Thoracic aorta (tissue), 2 donors: ENCODE measurements at regions not wholly inside any gene's neighbourhood (a gene's known extent, or its start where the extent isn't known, plus 50 kb on each side); places are given as distances from the start of the nearest gene placed in this dataset.

Experiments used
- ATAC-seq: fragments of 150-250 bp; one replicate; pipeline ENCODE4 v1.8.0; 2017; ENCODE audit warnings: low read depth; ENCODE audit not compliant: insufficient number of reproducible peaks, low FRiP score
- DNase-seq: peaks from one replicate; pipeline ENCODE4 v3.0.0-alpha.2; 2020; ENCODE audit warnings: low spot score
- H3K27ac ChIP-seq, 2 donors: fragments of 200-600 bp; sonication (generic); 1 replicate in 1 of 2; 2 replicates in 1 of 2; pipeline ENCODE4 v1.5.1; 2016; ENCODE audit warnings: mild to moderate bottlenecking in 2 of 2, moderate library complexity in 2 of 2
- H3K27me3 ChIP-seq: fragments of 200-600 bp; sonication (generic); replicated peaks from 2 replicates; pipeline ENCODE4 v1.6.0; 2016; ENCODE audit warnings: mild to moderate bottlenecking; ENCODE audit not compliant: insufficient read depth
- H3K36me3 ChIP-seq: fragments of 200-600 bp; sonication (generic); one replicate; pipeline ENCODE4 v1.5.1; 2016
- H3K4me1 ChIP-seq, 2 donors: fragments of 200-600 bp; sonication (generic); 1 replicate in 1 of 2; 2 replicates in 1 of 2; pipeline versions ENCODE4 v1.5.1 to v1.6.0; 2016; ENCODE audit warnings: low read depth in 2 of 2, mild to moderate bottlenecking in 1 of 2; ENCODE audit not compliant: control insufficient read depth in 1 of 2
- H3K4me3 ChIP-seq: fragments of 200-600 bp; sonication (generic); 2 replicates; pipeline ENCODE4 v1.5.1; 2016; ENCODE audit warnings: mild to moderate bottlenecking
- H3K9me3 ChIP-seq: fragments of 200-600 bp; sonication (generic); 2 replicates; pipeline ENCODE4 v1.5.1; 2016
- TF ChIP-seq, protein P1 (sequence below): fragments of 200-600 bp; sonication (generic); IDR thresholded peaks from one replicate; pipeline ENCODE4 v1.5.1; 2019; ENCODE audit warnings: antibody characterized with exemption

GRCh38 chr4:137200322-137200721, 332.0 kb downstream of the PCDH18 start:
- Histone ChIP-seq H3K9me3 (no peaks in the 10 kb centered on the region), H3K27ac (no peak overlapping the region), H3K27me3 (no peaks in the 10 kb centered on the region), H3K36me3 (no peaks in the 10 kb centered on the region), H3K4me3 (no peak overlapping the region), H3K4me1 (peaks cover 0 to 5% of the 10 kb centered on the region in 2 donors)
- DNase-seq: no peak
- ATAC-seq: no peak
- TF ChIP-seq, protein P1, sequence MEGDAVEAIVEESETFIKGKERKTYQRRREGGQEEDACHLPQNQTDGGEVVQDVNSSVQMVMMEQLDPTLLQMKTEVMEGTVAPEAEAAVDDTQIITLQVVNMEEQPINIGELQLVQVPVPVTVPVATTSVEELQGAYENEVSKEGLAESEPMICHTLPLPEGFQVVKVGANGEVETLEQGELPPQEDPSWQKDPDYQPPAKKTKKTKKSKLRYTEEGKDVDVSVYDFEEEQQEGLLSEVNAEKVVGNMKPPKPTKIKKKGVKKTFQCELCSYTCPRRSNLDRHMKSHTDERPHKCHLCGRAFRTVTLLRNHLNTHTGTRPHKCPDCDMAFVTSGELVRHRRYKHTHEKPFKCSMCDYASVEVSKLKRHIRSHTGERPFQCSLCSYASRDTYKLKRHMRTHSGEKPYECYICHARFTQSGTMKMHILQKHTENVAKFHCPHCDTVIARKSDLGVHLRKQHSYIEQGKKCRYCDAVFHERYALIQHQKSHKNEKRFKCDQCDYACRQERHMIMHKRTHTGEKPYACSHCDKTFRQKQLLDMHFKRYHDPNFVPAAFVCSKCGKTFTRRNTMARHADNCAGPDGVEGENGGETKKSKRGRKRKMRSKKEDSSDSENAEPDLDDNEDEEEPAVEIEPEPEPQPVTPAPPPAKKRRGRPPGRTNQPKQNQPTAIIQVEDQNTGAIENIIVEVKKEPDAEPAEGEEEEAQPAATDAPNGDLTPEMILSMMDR: no peak

- peaks cover 0 to 3% of the 10 kb centered on the region in 2 donors for H3K4me1 ChIP-seq
- H3K4me3 ChIP-seq: no peak overlapping the region
- no peak for DNase-seq
- no peak overlapping the region for H3K27ac ChIP-seq
- H3K36me3 ChIP-seq: no peaks in the 10 kb centered on the region
- no peaks in the 10 kb centered on the region for H3K9me3 ChIP-seq
- H3K27me3 ChIP-seq: no peaks in the 10 kb centered on the region
- no peak for ATAC-seq
- TF ChIP-seq, protein P1: no peak
Observed at GRCh38 chr4:137198791-137199190, 333.5 kb downstream of the PCDH18 start.

GRCh38 chr4:137194670-137195069, 337.6 kb downstream of the PCDH18 start:
- no peaks in the 10 kb centered on the region for H3K36me3 ChIP-seq
- ATAC-seq (no peak), DNase-seq (no peak)
- H3K9me3 ChIP-seq: no peaks in the 10 kb centered on the region
- no peak overlapping the region for H3K27ac ChIP-seq
- TF ChIP-seq, protein P1: no peak
- no peak overlapping the region for H3K4me3 ChIP-seq
- H3K27me3 ChIP-seq: no peaks in the 10 kb centered on the region
- no peaks in the 10 kb centered on the region for H3K4me1 ChIP-seq

DNA sequence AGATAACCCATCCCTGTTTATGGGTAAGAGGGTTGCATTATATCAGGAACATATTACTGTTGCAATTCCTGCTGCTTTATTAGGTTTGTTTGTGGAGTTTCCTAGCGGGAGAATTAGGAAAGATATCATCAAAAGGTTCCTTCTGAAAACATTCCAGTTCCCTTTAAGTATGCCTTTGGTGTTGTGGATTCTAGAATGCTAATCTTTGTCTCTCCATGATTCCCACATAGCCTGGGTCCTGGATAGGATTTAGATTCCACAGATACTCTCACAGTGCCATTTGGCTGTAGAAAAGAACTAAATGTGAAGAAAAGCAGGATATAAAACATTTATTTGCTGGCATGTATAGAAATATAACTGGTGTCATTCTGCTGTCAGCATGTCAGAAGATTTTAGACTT, 338.7 kb downstream of the PCDH18 start:
- TF ChIP-seq, protein P1: no peak

DNA sequence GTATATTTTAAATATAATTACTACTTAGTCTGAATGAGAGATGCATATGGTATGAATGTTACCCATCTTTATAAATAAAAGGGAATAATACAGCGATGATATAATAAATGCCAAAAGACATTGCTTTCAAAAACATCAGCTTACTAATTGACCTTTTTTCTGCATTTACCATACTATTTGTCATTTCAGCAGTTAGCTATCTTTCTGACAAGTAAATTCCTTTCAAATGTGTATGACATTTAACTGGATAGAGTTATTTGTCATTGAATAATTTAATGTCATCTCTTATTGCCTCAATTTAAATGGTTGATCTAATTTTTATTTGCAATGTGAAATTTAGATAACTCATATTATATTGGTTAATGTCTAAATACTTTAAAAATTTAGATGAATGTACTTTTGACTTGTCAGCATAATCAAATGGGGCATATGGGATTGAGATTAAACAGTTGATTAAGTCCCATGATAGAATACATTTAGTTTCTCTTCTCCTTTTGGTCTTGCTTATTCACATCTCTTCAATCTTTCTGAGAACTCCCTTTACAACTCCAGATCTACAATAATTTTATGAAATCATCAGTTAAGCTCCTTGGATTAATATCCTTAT, 350.9 kb downstream of the PCDH18 start:
- no peak overlapping the region for H3K4me3 ChIP-seq
- no peaks in the 10 kb centered on the region for H3K36me3 ChIP-seq
- H3K27me3 ChIP-seq: no peaks in the 10 kb centered on the region
- TF ChIP-seq, protein P1: no peak
- no peaks in the 10 kb centered on the region for H3K9me3 ChIP-seq
- ATAC-seq (no peak), DNase-seq (no peak)
- no peak overlapping the region for H3K27ac ChIP-seq
- no peaks in the 10 kb centered on the region for H3K4me1 ChIP-seq

More for the DNA sequence above, 338.7 kb downstream of the PCDH18 start:
- no peak overlapping the region for H3K4me3 ChIP-seq
- DNase-seq: no peak
- H3K9me3 ChIP-seq: no peaks in the 10 kb centered on the region
- no peaks in the 10 kb centered on the region for H3K27me3 ChIP-seq
- no peaks in the 10 kb centered on the region for H3K4me1 ChIP-seq
- H3K36me3 ChIP-seq: no peaks in the 10 kb centered on the region
- no peak for ATAC-seq
- no peak overlapping the region for H3K27ac ChIP-seq
